SK-MEL-5 (cell line): ENCODE measurements at regions not wholly inside any gene's neighbourhood (a gene's known extent, or its start where the extent isn't known, plus 50 kb on each side); places are given as distances from the start of the nearest gene placed in this dataset.

Source experiments
- DNase-seq: peaks from one replicate; pipeline ENCODE4 v3.0.0-alpha.2; 2016; ENCODE audit warnings: low read depth, low spot score
- in situ Hi-C: cut with HindIII; loops from 2 replicates; pipeline ENCODE4 v1.10.0; 2016; ENCODE audit warnings: low sequenced_read_pairs, high pct_unique_total_duplicates, low pct_unique_long_range_greater_than_20kb

DNA sequence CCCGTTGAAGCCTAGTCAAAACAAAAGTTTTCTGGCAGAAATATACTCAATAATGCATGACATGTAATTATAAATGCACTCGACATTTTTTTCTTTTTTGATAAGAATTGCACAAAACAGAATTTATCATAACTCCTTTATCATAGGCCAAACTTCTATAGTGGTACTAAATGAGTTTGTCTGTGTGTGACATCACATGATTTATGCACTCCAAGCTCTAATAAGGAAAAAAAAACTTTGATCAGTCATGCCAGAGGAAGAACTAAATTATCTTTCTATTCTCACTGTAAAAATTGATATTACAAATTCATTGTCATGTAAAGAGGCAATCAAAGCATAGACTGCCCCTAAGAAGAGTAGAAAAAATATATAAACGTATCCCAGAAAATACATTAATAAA, 112.4 kb upstream of the NOCT start:
- in situ Hi-C loops: no loop called here
- no peak for DNase-seq

- no peak for DNase-seq
- in situ Hi-C loops: no loop called here
Observed at GRCh38 chr4:138902705-138903104, 112.9 kb upstream of the NOCT start.

DNA sequence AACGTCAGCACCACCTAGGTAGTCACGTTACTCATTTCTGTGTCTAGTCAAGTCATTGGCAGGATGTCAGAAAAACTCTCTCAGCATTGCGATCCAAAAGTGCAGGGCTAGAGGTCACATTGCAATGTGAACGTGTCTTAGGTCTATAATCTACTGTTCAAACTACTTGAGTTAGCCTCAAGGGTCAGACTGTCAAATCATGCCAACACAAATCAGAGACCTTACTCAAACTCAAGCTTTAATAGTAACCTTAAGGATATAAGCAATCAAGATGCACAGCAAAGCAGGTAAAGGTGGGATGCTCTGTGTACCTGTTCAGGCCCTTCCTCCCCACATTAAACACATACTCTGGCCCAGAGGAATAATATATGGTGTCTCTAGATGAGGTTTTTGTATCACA, 114.4 kb upstream of the NOCT start:
- in situ Hi-C loops: no loop called here
- no peak for DNase-seq

- no peak for DNase-seq
- in situ Hi-C loops: no loop called here
Observed at GRCh38 chr4:138899999-138900398, 115.6 kb upstream of the NOCT start.

DNA sequence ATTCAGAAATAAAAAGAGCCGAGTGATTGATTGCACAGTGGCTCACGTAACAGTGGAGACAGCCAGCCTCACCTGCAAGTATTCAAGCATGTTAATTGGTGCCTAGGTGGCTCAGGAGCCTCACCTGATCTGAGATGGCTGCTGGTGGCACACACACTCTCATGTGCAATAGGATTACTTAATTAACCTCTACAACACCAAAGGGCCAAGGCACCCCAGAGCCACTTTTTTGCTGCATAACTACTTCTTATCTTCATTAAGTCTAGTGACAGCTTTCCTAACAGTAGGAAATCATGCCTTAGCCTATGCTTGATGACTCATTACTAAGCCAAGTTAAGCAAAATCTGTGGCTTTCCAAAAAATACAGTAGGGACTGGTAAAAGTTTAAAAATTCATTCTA, 117.3 kb upstream of the NOCT start:
- no peak for DNase-seq
- in situ Hi-C loops: no loop called here

DNA sequence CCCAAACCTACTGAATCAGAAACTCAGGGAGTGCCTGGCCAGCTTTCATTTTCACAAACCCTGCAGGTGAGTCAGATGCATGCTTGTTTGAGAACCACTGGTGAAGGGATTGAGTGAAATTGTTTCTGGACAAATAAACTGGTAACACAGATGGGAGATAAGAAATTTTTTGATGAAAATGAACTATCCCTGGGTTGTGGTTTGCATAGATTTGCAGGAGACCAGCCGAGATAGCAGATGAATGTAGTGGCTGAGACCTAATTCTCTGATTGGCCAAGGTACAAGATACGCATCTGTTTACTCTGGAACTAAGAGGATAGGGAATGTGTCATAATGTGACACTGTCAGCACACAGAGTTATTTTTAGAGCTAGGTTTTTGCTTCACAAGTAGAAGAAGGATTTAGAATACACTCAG, 117.8 kb upstream of the NOCT start:
- no peak for DNase-seq
- in situ Hi-C loops: no loop called here

DNA sequence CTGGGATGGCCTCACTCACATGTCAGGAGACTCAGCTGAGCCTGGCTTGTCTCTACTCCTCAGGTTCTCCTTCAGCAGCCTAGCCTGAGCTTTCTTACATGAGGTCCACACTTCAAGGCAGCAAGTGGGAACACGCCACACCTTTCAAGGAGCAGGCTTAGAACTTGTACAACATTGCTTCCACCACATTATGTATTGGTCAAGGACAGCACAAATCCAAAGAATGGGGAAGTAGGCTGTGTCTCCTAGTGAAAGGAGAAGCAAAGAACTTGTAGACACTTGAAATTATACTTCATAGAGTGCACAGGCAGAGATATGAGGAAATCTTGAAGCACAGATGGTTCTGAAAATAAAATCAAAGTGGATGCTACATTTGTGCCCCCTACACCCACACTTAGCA, 120.9 kb upstream of the NOCT start:
- in situ Hi-C loops: no loop called here
- DNase-seq: no peak

DNA sequence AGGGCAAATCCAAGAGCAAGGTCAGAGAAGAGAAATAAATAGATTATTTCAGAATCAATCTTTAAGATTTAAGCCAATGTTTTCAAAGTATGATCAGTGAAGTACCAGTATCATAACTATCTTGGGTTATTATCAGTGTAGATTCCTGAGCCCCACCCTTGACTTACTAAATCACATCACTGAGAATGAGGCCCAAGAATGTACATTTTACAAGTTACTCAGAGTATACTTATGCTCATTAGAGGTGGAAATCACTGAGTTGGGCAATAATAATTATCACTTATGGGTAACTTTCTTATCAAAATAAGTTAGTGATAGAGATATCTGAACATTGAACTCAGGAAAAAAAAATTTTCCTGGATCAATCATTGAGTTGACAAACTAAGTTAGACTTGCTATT, 121.6 kb upstream of the NOCT start:
- in situ Hi-C loops: no loop called here
- no peak for DNase-seq

DNA sequence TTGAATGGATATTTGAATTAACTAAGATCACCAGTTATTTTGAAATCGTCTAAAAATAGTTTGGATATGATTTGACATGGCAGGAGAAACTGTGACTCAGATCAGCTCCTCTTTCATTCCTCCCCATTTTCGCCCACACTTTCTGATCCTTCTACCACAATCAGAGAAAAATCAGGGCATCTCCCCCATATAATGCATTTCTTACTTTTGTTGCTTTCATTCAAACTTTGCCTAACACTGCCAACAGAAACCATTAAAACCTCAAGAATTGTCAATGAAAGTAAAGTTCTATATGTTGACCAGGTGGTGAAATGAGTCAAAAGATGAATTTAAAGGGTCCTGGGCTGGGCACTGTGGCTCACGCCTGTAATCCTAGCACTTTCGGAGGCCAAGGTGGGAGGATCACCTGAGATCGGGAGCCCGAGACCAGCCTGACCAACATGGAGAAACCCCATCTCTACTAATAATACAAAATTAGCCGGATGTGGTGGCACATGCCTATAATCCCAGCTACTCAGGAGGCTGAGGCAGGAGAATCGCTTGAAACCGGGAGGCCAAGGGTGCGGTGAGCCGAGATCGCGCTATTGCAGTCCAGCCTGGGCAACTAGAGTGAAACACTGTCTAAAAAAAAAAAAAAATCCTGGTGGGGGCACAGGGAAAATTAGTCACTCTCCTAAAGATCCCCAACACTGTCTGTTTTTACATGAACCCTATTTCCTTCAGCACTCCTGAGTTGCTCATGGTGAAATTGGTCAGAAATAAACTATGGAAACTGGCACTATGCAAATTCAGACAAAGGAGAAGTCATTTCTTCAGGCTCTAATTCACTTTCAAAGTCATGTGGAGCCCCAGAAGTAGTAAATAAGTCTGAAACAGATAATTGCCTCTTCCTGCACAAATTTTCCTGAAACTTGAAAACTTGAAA, 122.8 kb upstream of the NOCT start:
- in situ Hi-C loops: no loop called here
- DNase-seq: no peak

DNA sequence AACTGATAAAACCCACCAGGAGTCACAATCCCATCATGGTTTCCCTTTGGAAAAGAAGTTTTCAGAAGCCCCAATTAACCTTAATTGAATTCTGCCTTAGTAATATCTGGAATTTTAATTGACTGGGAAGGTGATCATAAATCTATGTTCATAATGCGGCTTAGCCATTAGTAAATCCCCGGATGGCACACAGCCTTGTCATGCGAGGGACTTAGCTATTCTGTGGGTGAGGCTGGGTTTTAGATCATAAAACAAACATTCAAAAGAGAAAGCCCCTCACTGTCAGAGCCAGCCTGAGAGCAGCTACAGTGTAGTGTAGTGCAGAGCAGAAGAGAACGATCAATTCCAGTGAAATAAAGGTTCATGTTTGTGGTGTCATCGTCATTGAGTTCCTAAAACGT, 124.0 kb upstream of the NOCT start:
- no peak for DNase-seq

DNA sequence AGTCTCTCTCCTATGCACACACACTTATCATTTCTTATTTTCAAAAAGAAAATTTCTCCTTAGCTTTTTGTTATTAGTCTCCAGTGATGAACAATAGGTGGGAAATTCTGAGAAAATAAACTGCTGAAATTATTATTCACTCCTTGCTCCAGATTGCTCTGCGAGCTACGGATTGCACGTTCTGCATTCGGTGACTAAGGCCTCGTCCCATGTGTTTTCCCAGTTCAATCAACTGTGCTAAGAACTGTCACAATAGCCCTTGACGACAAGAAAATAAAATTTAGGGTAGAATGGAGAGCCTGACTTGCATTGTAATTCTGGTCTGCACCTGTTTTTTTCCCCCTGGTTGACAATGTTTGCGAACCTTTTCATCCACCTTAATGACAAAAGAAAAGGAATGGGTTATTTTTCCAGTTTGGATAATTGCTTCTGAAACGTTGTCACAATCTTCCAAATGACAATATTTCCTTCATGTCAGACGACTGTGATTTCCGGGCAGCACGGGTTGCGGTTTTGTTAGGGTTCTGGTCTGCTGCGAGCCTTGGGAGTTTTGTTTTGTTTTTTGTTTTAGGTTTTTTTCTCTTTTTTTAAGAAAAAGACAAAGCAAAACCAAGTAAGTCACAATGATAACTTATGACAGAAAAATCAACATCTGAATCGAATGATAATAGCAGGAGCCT, 124.5 kb upstream of the NOCT start:
- in situ Hi-C loops: no loop called here
- no peak for DNase-seq

More for the DNA sequence above, 124.0 kb upstream of the NOCT start:
- in situ Hi-C loops: no loop called here

DNA sequence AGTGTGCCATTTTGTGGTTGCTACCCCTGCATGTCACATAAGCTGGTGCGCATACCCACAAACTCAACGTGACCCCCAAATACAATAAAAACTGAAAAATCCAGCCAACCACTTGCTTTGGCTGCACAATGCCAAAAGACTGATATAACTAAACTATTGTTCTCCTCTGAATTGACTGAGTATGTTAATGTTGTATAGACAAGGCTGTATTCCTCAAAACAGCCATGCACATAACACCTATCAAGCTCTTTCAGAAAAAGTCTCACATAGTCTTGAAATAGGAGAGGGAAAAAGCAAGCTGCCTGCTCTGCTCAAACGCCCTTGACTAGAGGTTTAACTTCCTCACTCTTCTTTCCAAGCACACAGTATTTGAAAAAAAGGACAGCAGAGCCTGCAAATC, 126.4 kb upstream of the NOCT start:
- in situ Hi-C loops: no loop called here
- DNase-seq: no peak

DNA sequence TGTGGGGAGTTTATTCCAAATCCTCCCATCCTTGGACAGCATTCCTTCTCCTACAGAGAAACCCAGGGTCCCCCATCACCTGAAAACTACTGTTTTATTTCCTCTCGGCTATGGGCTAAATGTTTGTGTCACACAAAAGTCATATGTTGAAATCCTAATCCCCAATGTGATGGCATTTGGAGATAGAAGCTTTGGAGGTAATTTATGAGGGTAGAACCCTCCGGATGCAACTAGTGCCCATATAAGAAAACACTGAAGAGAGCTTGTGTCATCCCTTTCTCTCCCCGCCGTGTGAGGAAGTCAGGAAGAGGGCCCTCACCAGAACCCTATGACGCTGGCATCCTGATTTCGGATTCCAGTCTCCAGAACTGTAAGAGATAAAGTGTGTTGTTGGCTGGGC, 127.8 kb upstream of the NOCT start:
- DNase-seq: no peak
- in situ Hi-C loops: no loop called here

DNA sequence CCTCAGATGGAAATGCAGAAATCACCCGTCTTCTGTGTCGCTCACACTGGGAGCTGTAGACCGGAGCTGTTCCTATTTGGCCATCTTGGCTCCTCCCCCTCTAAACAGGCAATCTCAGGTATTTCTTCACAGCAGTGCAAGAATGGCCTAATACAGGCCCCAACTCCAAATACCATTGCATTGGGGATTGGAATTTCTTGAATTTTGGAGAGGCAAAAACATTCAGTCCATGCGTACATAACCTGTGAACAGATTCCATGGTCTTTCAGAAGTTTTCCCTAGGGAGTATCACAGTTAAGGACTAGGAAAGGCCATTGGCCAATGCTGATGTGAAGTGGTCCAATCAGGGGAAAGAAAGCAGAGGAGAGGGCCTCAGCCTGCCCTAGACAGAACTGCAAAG, 128.2 kb upstream of the NOCT start:
- in situ Hi-C loops: no loop called here
- no peak for DNase-seq

GRCh38 chr4:138879757-138880156, 135.8 kb upstream of the NOCT start:
- in situ Hi-C loops: no loop called here
- no peak for DNase-seq

DNA sequence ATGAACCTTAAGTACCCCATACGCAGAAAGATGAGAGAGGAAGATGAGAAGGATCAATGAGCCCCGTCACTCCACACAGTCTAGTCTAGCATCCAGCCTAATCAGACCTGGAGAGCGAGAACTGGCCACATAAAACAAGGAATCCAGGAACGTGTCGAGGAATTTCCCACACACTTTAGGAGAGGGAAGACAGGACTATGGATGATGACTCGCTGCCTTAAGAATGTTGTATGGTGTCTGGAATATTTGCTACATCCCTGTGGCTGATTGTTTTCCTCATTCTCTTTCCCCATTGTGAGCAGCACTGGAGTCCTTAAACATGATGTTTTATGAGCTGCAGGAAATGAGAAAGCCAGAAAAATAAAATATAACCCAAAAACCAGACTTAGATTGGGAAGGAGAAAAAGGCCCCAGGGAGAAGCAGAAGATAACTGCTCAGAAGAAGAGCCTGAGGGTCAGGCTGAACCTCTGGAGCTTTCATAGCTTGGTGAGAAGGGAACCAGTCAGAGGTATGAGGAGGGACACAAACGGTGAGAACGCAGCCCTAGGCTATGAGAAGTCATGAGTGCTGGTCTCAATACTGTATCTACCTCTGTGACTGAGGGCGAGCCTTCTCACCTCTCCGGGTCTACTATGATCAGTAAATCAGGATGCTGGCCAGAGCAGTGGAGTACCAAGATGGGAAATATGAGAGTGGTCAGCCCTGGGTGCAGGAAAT, 139.5 kb upstream of the NOCT start:
- in situ Hi-C loops: no loop called here
- no peak for DNase-seq

DNA sequence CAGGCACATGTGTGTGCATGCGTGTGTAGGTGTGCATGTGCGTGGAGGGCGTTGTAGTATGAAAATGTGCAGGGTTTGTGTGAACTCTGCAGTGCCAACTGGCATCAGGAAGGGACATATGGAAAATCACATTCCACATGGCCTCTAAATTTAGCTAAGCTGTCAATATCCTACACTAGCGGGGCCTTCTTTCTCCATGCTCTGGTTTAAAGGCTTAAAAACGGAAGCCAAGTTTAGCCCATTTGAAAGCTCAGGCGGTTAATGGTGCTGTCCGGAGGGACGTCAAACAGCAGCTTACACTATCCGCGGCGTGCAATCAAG, 144.1 kb upstream of the NOCT start:
- no peak for DNase-seq
- in situ Hi-C loops: no loop called here

DNA sequence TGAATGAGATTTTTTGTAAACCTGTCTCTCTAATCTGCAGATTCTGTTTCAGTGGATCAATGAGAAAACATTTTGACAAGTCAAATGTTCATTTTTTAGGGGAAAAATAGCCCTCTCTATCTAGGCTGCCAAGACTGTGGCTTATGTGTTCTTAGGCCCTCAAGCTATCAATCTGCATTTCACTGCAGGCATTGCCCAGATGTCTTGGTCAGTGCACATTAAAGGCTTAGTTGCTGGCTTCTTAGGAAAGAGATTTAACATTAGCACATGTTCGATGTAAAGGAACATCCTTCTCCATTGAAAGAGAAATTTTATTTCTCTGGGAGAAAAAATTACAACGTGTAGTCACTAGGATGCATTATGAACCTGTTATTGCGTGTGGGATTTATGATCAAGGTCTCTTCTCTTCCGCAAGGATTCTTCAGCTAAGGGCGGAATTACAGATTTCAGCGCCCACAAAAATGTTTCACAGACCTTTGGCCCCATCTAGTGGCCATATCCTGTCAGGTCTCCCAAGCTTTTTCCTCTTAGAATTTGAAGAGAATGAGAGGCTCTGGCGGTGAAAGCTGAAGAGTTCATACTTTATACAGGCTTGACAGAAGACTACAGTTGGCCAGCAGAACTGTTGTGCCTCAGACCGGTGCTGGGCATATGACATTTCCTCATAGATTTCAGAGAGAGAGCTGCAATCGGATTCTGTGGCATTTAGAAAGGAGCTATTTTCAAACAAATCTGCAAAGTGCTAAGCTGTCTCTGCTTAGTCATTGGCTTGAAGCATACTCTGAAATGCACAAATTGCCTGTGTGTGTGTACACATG, 144.6 kb upstream of the NOCT start:
- peak; percentile 80 for DNase-seq
- in situ Hi-C loops: no loop called here
